GM19351 (cell line): ENCODE measurements at regions not wholly inside any gene's neighbourhood (a gene's known extent, or its start where the extent isn't known, plus 50 kb on each side); places are given as distances from the start of the nearest gene placed in this dataset.
A peak's percentile ranks its signal among the peaks of the same experiment; 100 is the strongest.

Source experiments
- ATAC-seq: cut with Tn5 transposase; IDR thresholded peaks from one replicate; pipeline ENCODE4 v1.9.1; 2021; ENCODE audit warnings: mild to moderate bottlenecking, moderate library complexity; ENCODE audit not compliant: unreplicated experiment

GRCh38 chr1:67559222-67559700, 125.7 kb upstream of the GADD45A start:
- no peak for ATAC-seq

GRCh38 chr1:67560580-67561255, 124.3 kb upstream of the GADD45A start:
- ATAC-seq = no peak

DNA sequence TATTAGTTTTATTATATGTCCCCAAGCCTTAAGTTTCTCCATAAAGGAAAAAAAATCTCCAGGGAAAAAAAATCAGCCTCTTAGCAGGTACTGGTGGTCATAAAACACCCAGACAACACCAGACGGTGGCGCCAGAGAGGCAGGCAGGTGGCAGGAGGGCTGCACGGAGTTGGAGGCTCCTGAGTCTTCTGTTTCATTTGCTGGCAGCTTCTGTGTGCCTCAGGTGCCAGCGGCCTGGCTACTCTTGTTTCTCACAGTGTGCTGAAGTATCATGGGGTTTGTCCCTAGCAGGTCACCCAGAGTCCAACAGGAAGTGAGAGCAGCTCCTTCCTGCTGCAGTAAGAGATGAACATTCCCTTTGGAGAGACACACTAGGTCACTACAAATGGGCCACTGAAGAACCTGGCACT, 123.3 kb upstream of the GADD45A start:
- ATAC-seq = peak; percentile 83

DNA sequence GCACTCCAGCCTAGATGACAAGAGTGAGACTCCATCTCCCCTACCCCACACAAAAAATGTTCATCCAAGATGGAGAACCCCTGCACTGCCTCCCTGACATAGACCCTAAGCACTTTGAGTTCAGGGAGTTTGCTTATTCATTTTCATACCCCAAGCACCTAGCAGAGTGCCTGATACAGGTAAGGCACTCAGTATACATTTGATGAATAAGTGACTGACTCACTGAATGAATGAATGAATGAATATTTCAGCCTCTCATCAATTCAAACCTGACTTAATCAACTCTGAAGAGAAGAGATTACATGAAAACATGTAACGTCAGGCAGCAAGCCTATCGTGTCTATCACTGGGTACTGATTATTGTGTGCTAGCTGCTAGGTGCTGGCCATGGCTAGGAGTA, 121.3 kb upstream of the GADD45A start:
- ATAC-seq = no peak

GRCh38 chr1:67564193-67564592, 120.8 kb upstream of the GADD45A start:
- peak; percentile 45 for ATAC-seq

GRCh38 chr1:67566803-67567377, 118.1 kb upstream of the GADD45A start:
- ATAC-seq = no peak

- ATAC-seq = no peak
Measured at GRCh38 chr1:67570486-67571143, 114.4 kb upstream of the GADD45A start.

GRCh38 chr1:67571406-67571805, 113.6 kb upstream of the GADD45A start:
- ATAC-seq = no peak

DNA sequence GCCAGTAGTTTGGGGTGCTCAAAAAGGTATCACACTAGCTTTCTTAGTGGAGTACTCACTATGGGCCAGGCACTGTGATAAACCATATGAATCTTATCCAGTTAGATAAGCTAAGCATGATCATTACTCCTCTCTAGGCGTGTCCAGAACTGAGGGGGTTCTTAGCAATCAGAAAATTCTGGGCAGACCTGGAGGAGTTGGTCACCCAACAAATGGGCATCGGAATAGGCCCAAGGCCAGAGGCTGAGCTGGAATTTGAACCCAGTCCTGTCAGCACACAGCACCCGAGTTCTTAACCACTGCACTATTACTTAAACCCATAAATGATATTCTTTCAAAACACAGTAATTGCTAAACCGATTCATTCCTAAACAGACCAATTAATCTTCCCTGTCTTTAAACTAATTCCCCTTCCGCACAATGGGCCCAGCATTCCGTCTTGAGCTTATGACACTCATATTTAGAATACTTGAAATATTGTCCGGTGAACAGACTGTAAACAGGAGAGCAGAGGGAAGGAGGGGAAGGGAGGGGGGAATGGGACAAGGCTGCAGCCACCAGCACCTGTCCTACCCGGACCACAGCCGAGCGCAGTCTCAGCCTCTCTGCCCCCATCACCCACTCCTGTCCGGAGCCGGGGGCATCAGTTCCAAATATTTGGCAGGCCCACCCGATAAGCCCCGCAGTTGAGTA, 113.0 kb upstream of the GADD45A start:
- ATAC-seq = no peak

- no peak for ATAC-seq
Measured at GRCh38 chr1:67572594-67573221, 112.3 kb upstream of the GADD45A start.

DNA sequence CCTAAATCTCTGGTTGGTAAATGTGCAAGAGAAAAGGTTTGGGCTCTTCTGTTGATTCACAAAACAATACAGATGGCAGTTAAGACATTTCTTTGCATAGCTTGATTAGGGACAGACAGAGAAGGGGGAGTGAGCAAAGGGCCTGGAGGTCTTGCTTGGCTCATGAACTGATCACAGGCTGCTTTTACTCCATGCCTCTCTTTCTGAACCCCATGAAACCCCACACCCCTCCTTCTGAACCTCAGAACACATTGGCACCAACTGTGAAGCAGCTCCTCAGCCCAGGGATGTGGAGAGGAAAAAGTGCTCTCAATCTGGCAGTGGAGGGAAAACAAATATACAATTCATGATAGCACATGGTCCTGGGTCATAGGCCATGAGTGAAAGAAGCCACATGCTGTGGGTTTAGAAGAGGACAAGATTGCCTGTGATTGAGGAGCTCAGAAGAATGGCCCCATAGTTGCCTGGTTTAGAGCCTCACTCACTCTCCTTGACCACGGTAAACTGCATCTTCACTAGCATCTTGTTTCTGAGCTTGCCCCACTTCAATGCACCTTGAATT, 111.6 kb upstream of the GADD45A start:
- no peak for ATAC-seq

GRCh38 chr1:67574221-67574620, 110.8 kb upstream of the GADD45A start:
- no peak for ATAC-seq

DNA sequence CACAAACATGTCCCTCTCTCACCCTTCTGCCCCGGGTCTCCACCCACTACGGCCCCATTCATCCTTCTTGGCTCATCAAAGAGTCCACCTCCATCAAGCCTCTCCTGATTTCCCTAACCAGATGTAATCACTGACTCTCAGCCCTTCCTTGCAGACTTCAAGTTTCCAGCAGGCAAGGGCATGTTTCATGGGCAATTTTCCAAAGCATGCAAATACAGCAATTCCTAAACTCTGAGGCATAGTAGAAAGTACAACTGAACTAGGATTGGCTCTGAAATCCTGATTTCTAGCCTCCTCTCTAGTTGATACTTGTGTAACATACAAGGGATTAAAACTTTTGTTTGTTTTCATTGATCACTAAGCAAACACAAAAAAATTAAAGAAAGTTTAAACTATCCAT, 109.1 kb upstream of the GADD45A start:
- ATAC-seq = no peak

GRCh38 chr1:67576474-67576873, 108.5 kb upstream of the GADD45A start:
- no peak for ATAC-seq

GRCh38 chr1:67577646-67578045, 107.4 kb upstream of the GADD45A start:
- ATAC-seq = no peak

DNA sequence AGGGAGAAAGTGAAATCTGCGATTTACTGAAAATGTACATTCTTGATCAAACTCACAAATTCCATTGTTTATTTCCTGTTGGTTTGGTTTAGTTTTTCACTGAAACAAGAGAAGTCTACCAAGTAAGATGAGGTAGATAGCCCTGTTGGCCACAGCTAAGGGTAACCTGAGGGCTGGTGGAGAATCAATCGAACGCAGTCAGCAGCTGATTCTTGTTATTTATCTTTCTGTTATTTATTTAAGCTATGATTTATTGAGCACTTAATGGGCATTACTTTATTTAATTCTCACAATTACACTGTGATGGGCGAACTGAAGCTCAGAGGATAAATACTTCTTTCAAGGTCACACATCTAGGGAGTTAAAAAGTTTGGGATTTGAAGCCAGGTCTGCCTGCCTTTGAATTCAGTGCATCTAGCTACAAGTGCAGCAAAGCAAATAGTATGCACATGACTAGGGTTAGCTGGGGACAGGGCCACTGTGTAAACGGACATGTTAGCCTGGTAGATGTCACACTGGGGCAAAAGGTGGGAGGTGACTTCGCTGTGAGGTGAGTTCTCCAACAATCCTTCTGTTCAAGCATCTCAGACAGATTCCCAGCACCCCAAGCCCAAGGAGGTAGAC, 106.5 kb upstream of the GADD45A start:
- ATAC-seq = no peak

- ATAC-seq = no peak
Measured at GRCh38 chr1:67579623-67580394, 105.2 kb upstream of the GADD45A start.

- ATAC-seq = no peak
Measured at GRCh38 chr1:67580691-67581403, 104.2 kb upstream of the GADD45A start.
